Activated CD4-positive, alpha-beta T cell treated with anti-CD3 and anti-CD28 coated beads, Interleukin-2, amount 50 U/mL, for 1 hour (primary cell): ENCODE measurements at regions not wholly inside any gene's neighbourhood (a gene's known extent, or its start where the extent isn't known, plus 50 kb on each side); places are given as distances from the start of the nearest gene placed in this dataset.
A peak's percentile ranks its signal among the peaks of the same experiment; 100 is the strongest.
"Not testable (repeated sequence)": the region's sequence is repeated elsewhere in the genome, so short reads cannot be mapped to it uniquely, and the experiment has no call there.

Experiments used
- DNase-seq: peaks from one replicate; pipeline ENCODE4 v3.0.0-alpha.2; 2020

DNA sequence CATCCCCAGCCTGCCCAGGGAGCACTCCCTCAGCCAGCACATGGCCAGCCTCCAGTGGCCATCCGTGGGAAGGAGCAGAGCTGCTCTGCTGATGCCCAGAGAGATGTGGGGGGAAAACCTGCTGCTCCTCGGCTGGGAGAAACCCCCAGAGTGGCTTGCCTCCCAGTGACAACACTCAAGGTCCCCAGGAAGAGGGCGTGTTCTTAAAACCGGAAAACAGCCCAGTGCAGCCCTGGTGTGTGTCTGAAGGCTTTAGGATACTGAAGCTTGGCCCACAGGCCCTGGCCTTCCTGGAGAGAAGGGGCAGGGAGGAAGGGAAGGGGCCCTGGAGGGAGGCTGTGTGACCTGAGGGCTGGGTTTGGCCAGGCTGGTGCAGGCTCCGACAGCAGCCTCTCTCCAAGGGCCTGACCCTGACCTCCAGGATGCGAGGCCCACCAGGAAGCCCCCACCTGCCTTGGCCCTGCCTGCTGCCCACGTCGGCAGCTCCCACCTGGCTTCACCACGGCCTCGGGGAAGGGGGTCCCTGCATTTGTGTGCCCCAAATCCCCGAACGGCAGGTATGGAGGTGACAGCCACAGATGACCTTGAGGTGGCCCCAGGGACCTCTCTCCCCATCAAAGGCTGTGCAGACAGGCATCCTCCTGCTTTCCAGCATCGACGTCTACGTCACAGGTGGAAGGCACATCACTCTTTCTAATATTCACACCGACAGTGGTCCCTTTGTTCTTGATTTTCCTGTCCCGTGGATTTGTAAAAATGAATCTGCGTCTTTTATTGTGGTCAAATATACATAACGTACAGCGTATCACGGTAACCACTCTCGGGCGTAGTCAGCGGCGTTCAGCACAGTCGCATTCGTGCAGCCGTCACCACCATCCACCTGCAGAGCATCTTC lies 190.0 kb upstream of the C14orf180 start:
- peak; percentile 51 for DNase-seq

GRCh38 chr14:104390221-104390931 lies 189.2 kb upstream of the C14orf180 start:
- DNase-seq, result no peak

DNA sequence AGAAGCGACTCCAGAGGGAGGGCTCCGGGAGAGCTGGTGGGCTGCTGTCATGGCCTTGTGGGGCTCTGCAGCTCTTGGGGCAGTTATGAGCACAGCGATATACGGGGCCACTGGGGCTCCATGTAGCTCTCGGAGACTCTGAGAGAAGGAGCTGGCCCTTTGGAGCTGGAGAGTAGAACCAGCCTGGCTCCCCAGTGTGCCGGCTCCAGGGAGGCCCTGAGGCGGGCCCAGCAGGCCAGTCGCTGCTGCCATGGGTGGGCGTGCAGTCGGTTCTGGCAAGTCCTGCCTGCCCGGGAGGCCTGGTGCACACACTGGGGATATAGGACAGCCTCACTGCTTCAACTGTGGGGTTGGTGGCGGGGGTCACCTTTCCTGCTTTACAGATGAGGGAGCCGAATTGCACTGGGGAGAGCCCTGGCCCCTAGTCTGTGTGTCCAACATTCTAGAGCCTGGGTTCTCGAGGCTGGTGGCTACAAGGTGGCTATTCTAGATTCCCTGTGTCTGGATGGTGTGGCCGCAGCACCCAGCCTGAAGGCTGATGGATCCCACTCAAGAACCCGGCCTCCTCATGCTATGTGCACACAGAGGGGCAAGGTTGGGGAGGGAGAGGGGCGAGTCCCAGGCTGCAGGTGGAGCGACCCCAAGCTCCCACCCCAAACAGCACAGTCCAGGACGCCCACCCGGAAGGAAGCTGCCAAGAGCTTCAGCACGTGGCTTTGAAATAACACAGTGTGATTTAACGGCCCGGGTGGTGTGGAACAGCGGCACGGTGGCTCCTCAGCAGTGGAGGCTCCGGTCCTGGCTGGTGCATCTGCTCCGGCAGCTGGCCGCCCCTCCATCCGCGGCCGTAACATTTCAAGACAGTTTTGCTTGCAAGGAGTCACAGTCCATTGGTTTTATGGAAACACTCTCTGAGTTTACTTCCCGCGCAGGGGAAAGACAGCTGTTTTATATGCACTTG lies 188.3 kb upstream of the C14orf180 start:
- DNase-seq, result no peak

- no peak for DNase-seq
Measured at GRCh38 chr14:104392001-104392395, 187.6 kb upstream of the C14orf180 start.

GRCh38 chr14:104392396-104393198 lies 187.0 kb upstream of the C14orf180 start:
- no peak for DNase-seq

GRCh38 chr14:104393199-104393897 lies 186.2 kb upstream of the C14orf180 start:
- no peak for DNase-seq

- peak; percentile 75 for DNase-seq
Measured at GRCh38 chr14:104393898-104394381, 185.6 kb upstream of the C14orf180 start.

DNA sequence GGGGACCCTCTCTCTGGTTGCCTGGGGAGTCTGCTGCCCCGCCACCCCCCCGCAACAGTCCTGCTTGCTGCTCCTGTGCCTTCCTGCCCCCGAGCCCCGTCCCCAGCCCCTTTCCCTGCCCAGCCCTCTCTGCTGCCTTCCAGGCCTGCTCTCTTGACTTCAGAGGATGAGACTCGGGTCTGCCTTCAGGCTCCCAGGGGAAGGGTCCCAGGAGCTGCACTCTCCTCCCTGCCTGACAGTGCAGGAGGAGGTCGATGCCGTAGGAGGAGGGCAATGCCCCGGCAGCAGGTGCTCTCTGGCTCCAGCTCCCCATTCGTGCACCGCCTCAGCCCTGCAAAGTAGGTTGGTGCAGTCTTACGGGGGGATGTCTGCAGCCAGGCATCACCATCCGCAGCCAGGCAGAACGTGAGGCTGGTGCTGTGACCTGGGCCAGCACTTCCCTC lies 185.1 kb upstream of the C14orf180 start:
- no peak for DNase-seq

GRCh38 chr14:104395276-104395675 lies 184.3 kb upstream of the C14orf180 start:
- no peak for DNase-seq

DNA sequence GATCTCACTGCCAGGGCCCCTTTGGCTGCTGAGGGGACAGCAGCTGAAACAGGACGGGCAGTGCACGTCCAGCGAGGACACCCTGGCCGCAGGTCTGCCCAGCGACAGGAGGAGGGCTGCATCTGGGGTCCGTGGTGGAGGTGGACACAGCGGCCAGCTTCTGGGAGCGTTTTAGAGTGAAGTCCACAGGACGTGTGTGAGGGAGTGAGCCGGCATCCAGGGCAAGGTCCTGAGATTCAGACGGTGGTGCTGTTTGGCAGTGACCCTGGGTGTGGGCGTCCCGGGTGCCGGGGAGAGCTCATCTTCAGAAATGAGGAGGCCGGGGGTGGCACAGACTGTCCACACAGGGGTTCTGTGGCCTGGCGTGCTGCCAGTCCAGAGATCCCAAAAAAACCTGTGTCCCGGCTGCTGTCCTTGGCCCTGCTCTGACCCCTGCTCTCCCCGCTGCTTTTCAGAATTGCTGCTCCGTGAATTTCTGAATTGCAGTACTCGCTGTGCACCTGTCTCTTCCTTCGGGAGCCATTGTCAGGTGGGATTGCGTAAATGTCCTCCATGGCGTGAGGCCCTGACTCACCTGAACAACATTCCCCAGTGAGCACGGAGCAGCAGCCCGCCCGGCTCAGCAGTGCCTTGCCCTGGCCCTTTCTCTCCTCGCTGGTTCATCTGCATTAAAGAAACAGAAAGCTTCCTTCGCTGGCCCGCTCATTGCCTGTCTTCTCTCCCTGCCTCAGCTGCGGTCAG lies 183.5 kb upstream of the C14orf180 start:
- DNase-seq, result no peak

GRCh38 chr14:104396682-104397470 lies 182.7 kb upstream of the C14orf180 start:
- no peak for DNase-seq

- DNase-seq, result no peak
Measured at GRCh38 chr14:104397956-104398355, 181.6 kb upstream of the C14orf180 start.

DNA sequence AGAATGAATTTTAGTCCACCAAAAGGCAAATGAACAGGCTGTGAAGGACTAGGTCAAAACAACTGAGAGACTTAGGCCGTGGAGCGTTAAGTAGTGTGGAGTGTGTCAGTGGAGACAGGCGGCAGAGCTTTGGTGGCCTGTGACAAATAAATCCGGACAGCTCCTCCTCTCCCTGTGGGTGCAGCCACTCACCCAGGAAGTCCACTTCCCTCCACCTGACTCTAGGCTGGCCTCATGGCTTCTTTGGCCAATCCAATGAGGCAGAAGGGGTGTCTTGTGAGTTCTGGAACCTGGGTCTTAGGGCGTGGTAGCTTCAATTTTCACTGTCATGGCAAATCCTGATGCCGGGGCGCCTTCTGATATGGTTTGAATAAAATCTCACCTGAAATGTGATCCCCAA lies 180.9 kb upstream of the C14orf180 start:
- no peak for DNase-seq

GRCh38 chr14:104399432-104400155 lies 180.0 kb upstream of the C14orf180 start:
- no peak for DNase-seq

- no peak for DNase-seq
Measured at GRCh38 chr14:104400355-104400754, 179.2 kb upstream of the C14orf180 start.

GRCh38 chr14:104401785-104402184 lies 177.8 kb upstream of the C14orf180 start:
- no peak for DNase-seq

- DNase-seq, result not testable (repeated sequence)
Measured at GRCh38 chr14:104402303-104402702, 177.3 kb upstream of the C14orf180 start.

GRCh38 chr14:104403421-104404220 lies 175.9 kb upstream of the C14orf180 start:
- DNase-seq, result no peak
